CMK (cell line): ENCODE measurements at regions not wholly inside any gene's neighbourhood (a gene's known extent, or its start where the extent isn't known, plus 50 kb on each side); places are given as distances from the start of the nearest gene placed in this dataset.
A peak's percentile ranks its signal among the peaks of the same experiment; 100 is the strongest.

Experiments
- DNase-seq: peaks from one replicate; pipeline ENCODE4 v3.0.0-alpha.2; 2010; ENCODE audit warnings: low read depth

DNA sequence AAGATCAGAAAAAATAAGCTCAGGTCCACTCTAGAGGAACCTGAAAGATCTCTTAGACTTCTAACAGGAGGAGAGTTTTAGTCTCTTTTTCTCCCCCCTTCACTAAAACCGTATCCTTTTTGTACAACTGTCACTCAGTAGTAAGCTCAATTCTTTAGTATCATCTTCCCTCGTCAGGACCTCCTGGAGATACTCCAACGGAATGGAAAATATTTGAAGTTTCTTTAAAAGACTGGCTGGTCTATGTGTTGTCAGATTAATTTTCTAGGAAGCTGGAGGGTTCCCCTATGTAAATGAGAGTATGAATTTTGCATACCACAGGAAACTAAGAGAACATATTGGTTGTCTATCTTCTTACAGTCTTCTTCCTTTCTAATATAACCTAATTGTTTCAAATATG is 747.7 kb upstream of the CBLB start:
- no peak for DNase-seq

- DNase-seq = no peak
Measured at GRCh38 chr3:106617276-106617675, 748.5 kb upstream of the CBLB start.

DNA sequence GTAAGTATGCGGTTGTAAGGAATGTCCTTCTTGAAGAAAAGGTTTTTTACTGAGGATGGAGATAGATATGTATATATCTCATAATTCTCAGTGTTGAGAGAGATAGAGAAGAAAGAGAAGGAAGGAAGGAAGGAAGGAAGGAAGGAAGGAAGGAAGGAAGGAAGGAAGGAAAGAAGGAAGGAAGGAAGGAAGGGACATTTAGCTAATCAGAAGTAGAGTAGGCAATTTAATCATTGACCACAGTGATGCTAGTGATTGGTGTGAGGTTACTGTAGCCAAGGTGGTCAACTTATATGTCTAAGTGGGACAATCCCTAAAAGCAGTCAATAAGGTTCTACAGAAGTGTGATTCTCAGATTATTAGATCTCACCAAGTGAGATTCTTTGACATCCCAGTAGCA is 751.8 kb upstream of the CBLB start:
- DNase-seq = no peak

GRCh38 chr3:106624154-106624553 is 753.1 kb upstream of the CCDC54 start:
- no peak for DNase-seq

DNA sequence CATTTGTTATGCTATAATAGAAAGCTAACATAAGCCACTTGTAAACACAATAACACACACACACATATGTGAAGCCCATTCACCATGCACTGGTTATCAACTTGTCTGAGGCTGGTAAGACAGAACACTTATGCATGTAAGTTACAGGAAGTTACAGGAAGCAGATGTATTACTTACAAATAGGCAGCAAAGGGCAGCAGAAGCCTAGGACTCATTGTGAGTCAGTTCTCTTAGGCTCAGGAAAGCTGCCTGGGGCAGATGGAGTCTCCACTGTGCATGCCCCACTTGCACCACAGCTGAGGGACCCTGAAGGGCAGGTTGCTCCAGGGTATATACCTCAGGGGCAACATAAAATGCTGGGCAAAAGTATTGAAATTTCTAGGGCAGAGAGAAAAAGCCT is 748.8 kb upstream of the CCDC54 start:
- peak; percentile 7 for DNase-seq

DNA sequence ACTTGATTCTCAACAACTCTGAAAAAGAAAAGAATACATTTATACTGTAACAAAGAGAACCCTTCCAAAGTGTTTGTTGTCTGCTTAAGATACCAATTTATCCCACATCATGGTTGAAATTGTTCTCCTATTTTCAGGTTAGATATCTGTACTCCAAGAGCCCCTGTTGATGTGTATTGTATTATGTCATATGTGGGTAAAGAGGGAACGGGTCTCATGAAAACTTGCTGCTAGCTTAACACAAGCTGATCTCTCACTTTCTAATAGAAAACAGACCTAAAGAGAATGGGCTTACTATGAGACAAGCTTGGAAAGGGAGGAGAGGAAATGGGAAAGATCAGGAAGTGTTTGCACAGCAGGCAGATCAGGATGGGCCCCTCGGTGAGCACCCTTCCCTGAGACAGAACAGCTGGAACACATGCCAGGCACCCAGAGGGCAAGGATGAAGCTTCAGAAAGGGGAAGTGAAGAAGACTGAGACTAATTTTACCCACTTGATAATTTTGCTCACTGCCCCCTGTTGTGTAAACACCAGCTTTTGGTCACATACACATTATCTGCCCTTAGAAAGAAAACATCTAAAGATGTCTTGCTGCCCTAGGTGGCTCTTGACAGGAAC is 747.9 kb upstream of the CCDC54 start:
- no peak for DNase-seq

- no peak for DNase-seq
Measured at GRCh38 chr3:106631373-106632108, 745.7 kb upstream of the CCDC54 start.

DNA sequence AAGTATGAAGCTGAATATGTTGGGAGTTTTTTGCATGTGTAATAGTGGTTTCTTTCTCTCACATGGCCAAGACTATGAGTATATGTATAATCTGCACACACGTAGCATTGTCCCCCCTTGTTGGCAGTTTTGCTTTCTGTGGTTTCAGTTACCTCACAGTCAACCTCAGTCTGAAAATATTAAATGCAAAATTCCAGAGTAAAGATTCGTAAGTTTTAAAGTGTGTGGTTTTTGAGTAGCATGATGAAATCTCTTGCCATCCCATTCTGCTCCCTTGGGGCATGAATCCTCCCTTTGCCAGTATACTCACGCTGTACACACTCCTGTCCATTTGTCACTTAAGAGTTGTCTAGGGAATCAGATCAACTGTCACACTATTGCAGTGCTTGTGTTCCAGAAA is 742.0 kb upstream of the CCDC54 start:
- no peak for DNase-seq

DNA sequence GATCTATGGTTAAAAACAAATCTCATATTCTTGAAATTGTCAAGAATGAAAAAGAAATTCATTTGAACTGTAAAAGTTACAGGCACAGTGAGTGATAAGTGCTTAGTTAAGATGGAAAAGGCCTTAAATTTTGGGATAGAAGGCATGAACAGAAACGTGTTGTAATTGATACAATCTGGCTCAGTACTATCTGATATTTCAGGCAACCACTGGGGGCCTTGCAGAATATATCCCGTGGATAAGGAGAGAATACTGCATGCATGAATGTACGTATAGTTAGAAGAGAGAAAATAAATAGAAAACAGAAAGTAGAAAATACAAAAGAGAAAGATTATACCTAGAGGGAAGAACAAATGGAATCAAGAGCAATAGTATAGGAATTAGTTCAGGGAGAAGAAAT is 741.4 kb upstream of the CCDC54 start:
- no peak for DNase-seq

GRCh38 chr3:106640353-106640752 is 736.9 kb upstream of the CCDC54 start:
- no peak for DNase-seq

GRCh38 chr3:106642161-106642560 is 735.1 kb upstream of the CCDC54 start:
- no peak for DNase-seq

DNA sequence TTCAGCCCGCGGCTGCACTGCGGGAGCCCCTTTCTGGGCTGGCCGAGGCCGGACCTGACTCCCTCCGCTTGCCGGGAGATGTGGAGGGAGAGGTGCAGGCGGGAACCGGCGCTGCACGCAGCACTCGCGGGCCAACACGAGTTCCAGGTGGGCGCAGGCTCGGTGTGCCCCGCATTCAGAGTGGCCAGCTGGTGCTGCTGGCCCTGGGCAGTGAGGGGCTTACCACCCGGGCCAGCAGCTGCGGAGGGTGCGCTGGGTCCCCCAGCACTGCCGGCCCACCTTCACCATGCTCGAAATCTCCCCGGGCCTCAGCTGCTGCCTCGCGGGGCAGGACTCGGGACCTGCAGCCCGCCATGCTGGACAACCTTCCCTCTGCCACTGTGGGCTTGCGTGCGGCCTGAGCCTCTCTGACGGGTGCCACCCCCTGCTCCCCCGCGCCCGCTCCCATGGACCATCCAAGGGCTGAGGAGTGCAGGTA is 733.5 kb upstream of the CCDC54 start:
- no peak for DNase-seq

DNA sequence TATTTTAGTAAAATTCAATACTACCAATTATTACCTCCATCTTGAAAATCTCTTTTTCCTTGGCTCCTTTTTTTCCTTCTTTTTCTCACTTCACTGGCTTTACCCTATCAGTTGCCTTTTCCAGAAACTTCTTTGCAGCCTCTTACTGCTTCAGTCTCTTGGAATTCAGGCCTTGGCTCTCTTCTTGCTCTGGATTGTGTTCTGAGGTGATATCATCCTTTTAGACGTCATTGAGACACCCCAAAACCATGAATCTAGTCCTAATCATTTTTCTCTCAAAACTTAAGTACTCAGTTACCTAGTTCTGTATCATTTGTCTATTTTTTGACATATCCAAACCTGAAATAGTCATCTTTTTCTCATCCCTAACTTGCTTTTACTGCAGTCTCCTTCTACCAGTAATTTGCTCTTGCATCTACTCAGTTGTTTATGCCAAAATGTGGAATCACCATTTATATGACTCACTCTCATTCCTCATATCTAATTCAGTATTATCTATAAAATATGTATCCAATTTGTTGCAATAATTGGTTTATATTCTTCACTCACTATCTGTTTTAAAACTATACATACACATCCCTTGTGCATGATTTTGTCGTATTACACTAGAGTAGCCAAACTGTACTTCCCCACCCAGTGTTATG is 703.2 kb upstream of the CCDC54 start:
- DNase-seq = no peak

- no peak for DNase-seq
Measured at GRCh38 chr3:106675451-106675850, 701.8 kb upstream of the CCDC54 start.

- DNase-seq = no peak
Measured at GRCh38 chr3:106678657-106679390, 698.4 kb upstream of the CCDC54 start.

DNA sequence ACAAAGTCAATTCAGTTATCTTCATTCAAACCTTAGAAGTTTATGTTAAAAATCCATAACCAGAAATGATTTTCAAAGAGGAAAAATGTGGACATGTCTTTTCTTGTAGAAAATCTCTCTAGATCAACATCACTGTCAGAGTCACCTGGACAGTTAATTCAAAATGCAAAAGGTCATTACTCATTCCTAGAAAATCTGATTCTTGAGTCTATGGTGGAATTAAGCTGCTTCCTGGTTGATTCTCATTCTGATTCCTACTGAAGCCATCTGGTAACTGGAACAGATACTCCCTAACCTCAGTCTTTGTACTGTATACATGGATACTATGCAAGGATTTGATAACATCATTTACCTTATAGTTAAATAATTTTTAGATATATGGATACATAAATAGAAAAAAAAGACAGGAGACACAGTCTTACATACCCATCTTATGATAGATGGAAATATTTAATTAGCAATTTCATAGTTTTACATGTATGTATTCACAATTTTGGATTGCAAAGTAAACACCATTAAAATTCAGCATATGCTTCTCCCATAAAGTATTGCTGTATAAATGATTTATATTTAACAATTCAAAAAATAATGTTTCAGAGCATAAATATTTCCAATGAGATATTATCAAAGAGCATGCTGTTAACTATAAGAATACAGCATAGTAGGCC is 693.2 kb upstream of the CCDC54 start:
- DNase-seq = no peak

DNA sequence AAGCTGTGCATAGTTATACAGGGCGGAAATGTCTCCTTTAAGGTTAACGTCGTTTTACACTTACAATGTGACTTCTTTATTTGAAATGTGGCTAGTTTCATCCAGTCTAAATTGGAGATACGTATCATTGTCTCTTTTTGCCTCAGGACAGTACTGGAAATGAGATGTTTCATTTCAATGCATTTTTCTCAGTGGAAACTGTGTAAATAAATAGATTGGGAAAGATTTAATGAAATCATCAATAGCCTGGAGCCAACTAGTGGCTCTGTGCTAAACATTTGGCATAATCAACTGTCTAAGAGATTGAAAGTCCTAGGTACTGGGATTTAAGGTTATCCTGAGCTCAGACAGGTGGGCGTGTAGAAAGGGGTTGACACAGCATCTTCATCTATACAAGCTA is 691.5 kb upstream of the CCDC54 start:
- no peak for DNase-seq

GRCh38 chr3:106687905-106688304 is 689.3 kb upstream of the CCDC54 start:
- no peak for DNase-seq

- DNase-seq = no peak
Measured at GRCh38 chr3:106688464-106688863, 688.8 kb upstream of the CCDC54 start.

GRCh38 chr3:106691476-106691875 is 685.8 kb upstream of the CCDC54 start:
- no peak for DNase-seq

DNA sequence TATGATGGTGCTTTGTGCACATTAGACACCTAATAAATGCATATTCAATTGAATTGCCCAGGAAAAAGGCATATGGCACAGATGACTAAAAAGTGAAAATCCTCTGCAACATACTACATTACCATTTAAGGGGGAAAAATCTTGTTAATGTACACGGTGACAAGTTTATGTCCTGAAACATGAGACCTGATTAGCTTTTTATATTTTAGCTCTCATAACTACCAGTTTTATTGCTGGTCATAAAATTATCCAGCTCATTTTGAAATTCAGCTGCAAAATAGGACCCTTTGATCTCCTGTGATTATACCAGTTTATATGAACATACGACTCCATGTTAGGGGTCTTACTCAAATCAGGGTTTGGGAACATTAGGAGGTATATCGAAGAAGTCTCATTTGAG is 684.6 kb upstream of the CCDC54 start:
- DNase-seq = no peak

- no peak for DNase-seq
Measured at GRCh38 chr3:106699122-106699521, 678.1 kb upstream of the CCDC54 start.
